ENCODE measurements at regions not wholly inside any gene's neighbourhood (a gene's known extent, or its start where the extent isn't known, plus 50 kb on each side); places are given as distances from the start of the nearest gene placed in this dataset.

- H3K4me3 Mint-ChIP-seq = no peak overlapping the region
- peaks cover 6% of the 10 kb centered on the region; the same call in 2 of the 3 replicates for H3K9me3 Mint-ChIP-seq
- no peak overlapping the region for H3K27ac ChIP-seq (ENCODE audit: low read depth)
- H3K4me3 ChIP-seq = no peak overlapping the region
- no peaks in the 10 kb centered on the region for H3K36me3 ChIP-seq (ENCODE audit: insufficient read depth)
- no peaks in the 10 kb centered on the region for H3F3A ChIP-seq (replicated peaks; ENCODE audit: low read depth)
- no peaks in the 10 kb centered on the region for H3K79me2 ChIP-seq (replicated peaks; ENCODE audit: insufficient read depth)
- peaks cover 6% of the 10 kb centered on the region; the same call in 1 of the 2 replicates for H3K9me2 ChIP-seq (ENCODE audit: insufficient read depth)
- H3K27me3 Mint-ChIP-seq (ENCODE audit: insufficient read depth, low read depth, poor library complexity) = no peaks in the 10 kb centered on the region
- no peak for TF ChIP-seq ZNF462 (CRISPR knock-in tag; IDR thresholded peaks at IDR 0.05)
- TF ChIP-seq POLR2AphosphoS5 (IDR thresholded peaks at IDR 0.05; ENCODE audit: low read depth) = no peak
- no peak for TF ChIP-seq EZH2phosphoT487 (IDR thresholded peaks at IDR 0.05; ENCODE audit: unreplicated experiment)
- TF ChIP-seq STAT1 (IDR thresholded peaks at IDR 0.05; ENCODE audit: unreplicated experiment) = no peak
- TF ChIP-seq ZNF331 (CRISPR knock-in tag; IDR thresholded peaks at IDR 0.05; ENCODE audit: low read depth) = no peak
- TF ChIP-seq EZH2 (IDR thresholded peaks at IDR 0.05; ENCODE audit: low read depth, unreplicated experiment) = no peak
- no peak for TF ChIP-seq ZNF114 (CRISPR knock-in tag; IDR thresholded peaks at IDR 0.05)
- TF ChIP-seq JUNB (IDR thresholded peaks at IDR 0.05; ENCODE audit: unreplicated experiment) = no peak
- no peak for TF ChIP-seq REST (IDR thresholded peaks at IDR 0.05; ENCODE audit: unreplicated experiment)
- no peak for TF ChIP-seq NANOG (IDR thresholded peaks at IDR 0.05; ENCODE audit: borderline replicate concordance)
- no peak for TF ChIP-seq CREB1 (CRISPR knock-in tag; IDR thresholded peaks at IDR 0.05; ENCODE audit: low read depth)
- no peak for TF ChIP-seq ETS1 (IDR thresholded peaks at IDR 0.05)
- TF ChIP-seq CTCF (conservative IDR thresholded peaks at IDR 0.05; ENCODE audit: low read depth in 2 of 2) = no peak
- H3K4me1 Mint-ChIP-seq = no peaks in the 10 kb centered on the region
- H3K36me3 Mint-ChIP-seq (ENCODE audit: low read depth) = 0 out of 3 replicates have a peak, but pooled peaks cover 3% of the 10 kb centered on the region
- ATAC-seq (no peak), DNase-seq (ENCODE audit: low spot score) (no peak)
- H2AFZ ChIP-seq = no peak overlapping the region
- H4K20me1 ChIP-seq (replicated peaks; ENCODE audit: insufficient read depth) = no peaks in the 10 kb centered on the region
- no peaks in the 10 kb centered on the region for H3K4me1 ChIP-seq (ENCODE audit: insufficient read depth)
- H3K4me2 ChIP-seq = no peak overlapping the region
- H3K27me3 ChIP-seq (ENCODE audit: insufficient read depth) = no peaks in the 10 kb centered on the region
- H3K27ac Mint-ChIP-seq = no peak overlapping the region
Observed at GRCh38 chr3:34929036-34929435, 710.3 kb upstream of the ARPP21 start.

Measured in GM23338 (cell line).